SU-DHL-6 (cell line): ENCODE measurements at regions not wholly inside any gene's neighbourhood (a gene's known extent, or its start where the extent isn't known, plus 50 kb on each side); places are given as distances from the start of the nearest gene placed in this dataset.

ENCODE experiments used
- H2AFZ ChIP-seq: fragments of 200-600 bp; sonication (generic); 2 replicates; pipeline ENCODE4 v1.6.1; 2014; ENCODE audit warnings: low read depth, mild to moderate bottlenecking, moderate library complexity, mixed read lengths, antibody characterized with exemption, low read length; ENCODE audit not compliant: severe bottlenecking
- H3F3A ChIP-seq: fragments of 200-600 bp; shearing (Covaris generic); 2 replicates; pipeline ENCODE4 v1.6.0; 2016; ENCODE audit warnings: antibody characterized with exemption, mild to moderate bottlenecking; ENCODE audit not compliant: insufficient read depth
- H3K27ac ChIP-seq: fragments of 200-600 bp; sonication (generic); 2 replicates; pipeline ENCODE4 v1.5.1; 2016; ENCODE audit warnings: low read depth, mild to moderate bottlenecking, low read length, moderate library complexity, mixed read lengths
- H3K27me3 ChIP-seq: fragments of 200-600 bp; sonication (generic), shearing (Covaris generic); 2 replicates; pipeline ENCODE4 v1.6.0; 2014; ENCODE audit warnings: mild to moderate bottlenecking, low read length
- H3K36me3 ChIP-seq: fragments of 200-600 bp; sonication (generic); 2 replicates; pipeline ENCODE4 v1.6.1; 2014; ENCODE audit warnings: mild to moderate bottlenecking, low read length, mixed read lengths
- H3K4me2 ChIP-seq: fragments of 300-600, 200-600 bp; shearing (Covaris generic), sonication (generic); 2 replicates; pipeline ENCODE4 v1.6.0; 2014; ENCODE audit warnings: low read length, low read depth, mild to moderate bottlenecking; ENCODE audit not compliant: poor library complexity, severe bottlenecking
- H3K4me3 ChIP-seq: fragments of 200-600 bp; sonication (generic); 2 replicates; pipeline ENCODE4 v1.5.1; 2014; ENCODE audit warnings: antibody characterized with exemption, low read length, mild to moderate bottlenecking, mixed read lengths; ENCODE audit not compliant: insufficient read depth, poor library complexity, severe bottlenecking
- H3K79me2 ChIP-seq: fragments of 200-600 bp; sonication (generic); 2 replicates; pipeline ENCODE4 v1.6.1; 2014; ENCODE audit warnings: mild to moderate bottlenecking, low read length, moderate library complexity; ENCODE audit not compliant: insufficient read depth
- H3K9ac ChIP-seq: fragments of 200-600 bp; sonication (generic); 2 replicates; pipeline ENCODE4 v1.7.0; 2014; ENCODE audit warnings: mild to moderate bottlenecking, low read length
- H3K9me2 ChIP-seq: fragments of 200-600 bp; sonication (generic); replicated peaks from 2 replicates; pipeline ENCODE4 v1.6.1; 2014; ENCODE audit warnings: low read length; ENCODE audit not compliant: insufficient read depth
- H3K9me3 ChIP-seq: fragments of 200-600 bp; sonication (generic); 2 replicates; pipeline ENCODE4 v1.6.1; 2014; ENCODE audit warnings: low read length, mixed read lengths; ENCODE audit not compliant: insufficient read depth
- H4K20me1 ChIP-seq: fragments of 200-600 bp; sonication (generic); 2 replicates; pipeline ENCODE4 v1.6.1; 2014; ENCODE audit warnings: low read depth, mild to moderate bottlenecking, antibody characterized with exemption, low read length, moderate library complexity, mixed read lengths
- EZH2phosphoT487 ChIP-seq: fragments of 200-600 bp; sonication (generic), shearing (Covaris generic); conservative IDR thresholded peaks from 2 replicates; pipeline ENCODE4 v1.6.1; 2018; ENCODE audit warnings: mild to moderate bottlenecking, antibody characterized with exemption, low read length, moderate library complexity, mixed read lengths
- TF ChIP-seq, protein P1 (sequence below): fragments of 200-600 bp; sonication (generic); IDR thresholded peaks from one replicate; pipeline ENCODE4 v1.5.1; 2017; ENCODE audit warnings: antibody characterized with exemption, mild to moderate bottlenecking, low read length, moderate library complexity; ENCODE audit not compliant: insufficient read depth, poor library complexity, severe bottlenecking

DNA sequence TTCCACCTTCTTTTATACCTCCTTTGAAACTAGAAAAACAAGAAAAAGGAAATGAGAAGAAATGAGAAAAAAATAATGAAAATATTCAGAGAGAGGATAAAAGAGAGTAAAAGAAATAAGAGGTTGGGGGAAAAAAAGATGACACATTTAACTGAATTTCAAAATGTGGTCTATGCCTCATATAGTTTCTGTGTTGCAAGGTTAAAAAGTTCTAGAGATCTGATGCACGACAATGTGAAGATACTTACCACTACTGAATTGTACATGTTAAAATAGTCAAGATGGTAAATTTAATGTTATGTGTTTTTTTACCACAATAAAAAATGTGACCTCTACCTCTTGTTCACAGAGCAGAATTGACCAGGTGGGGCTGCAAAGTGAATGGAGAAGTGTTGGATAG lies 314.8 kb upstream of the OR4E1 start:
- no peak overlapping the region for H3K9ac ChIP-seq
- H3K4me2 ChIP-seq: no peak overlapping the region
- no peak overlapping the region for H3K27ac ChIP-seq
- no peaks in the 10 kb centered on the region for H3K9me2 ChIP-seq
- no peaks in the 10 kb centered on the region for H3F3A ChIP-seq
- H2AFZ ChIP-seq: no peak overlapping the region
- H3K27me3 ChIP-seq: no peaks in the 10 kb centered on the region
- H3K4me3 ChIP-seq: no peak overlapping the region
- H4K20me1 ChIP-seq: no peaks in the 10 kb centered on the region
- H3K36me3 ChIP-seq: no peaks in the 10 kb centered on the region
- TF ChIP-seq, protein P1, sequence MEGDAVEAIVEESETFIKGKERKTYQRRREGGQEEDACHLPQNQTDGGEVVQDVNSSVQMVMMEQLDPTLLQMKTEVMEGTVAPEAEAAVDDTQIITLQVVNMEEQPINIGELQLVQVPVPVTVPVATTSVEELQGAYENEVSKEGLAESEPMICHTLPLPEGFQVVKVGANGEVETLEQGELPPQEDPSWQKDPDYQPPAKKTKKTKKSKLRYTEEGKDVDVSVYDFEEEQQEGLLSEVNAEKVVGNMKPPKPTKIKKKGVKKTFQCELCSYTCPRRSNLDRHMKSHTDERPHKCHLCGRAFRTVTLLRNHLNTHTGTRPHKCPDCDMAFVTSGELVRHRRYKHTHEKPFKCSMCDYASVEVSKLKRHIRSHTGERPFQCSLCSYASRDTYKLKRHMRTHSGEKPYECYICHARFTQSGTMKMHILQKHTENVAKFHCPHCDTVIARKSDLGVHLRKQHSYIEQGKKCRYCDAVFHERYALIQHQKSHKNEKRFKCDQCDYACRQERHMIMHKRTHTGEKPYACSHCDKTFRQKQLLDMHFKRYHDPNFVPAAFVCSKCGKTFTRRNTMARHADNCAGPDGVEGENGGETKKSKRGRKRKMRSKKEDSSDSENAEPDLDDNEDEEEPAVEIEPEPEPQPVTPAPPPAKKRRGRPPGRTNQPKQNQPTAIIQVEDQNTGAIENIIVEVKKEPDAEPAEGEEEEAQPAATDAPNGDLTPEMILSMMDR: no peak
- TF ChIP-seq EZH2phosphoT487: no peak
- H3K79me2 ChIP-seq: no peaks in the 10 kb centered on the region
- no peaks in the 10 kb centered on the region for H3K9me3 ChIP-seq

DNA sequence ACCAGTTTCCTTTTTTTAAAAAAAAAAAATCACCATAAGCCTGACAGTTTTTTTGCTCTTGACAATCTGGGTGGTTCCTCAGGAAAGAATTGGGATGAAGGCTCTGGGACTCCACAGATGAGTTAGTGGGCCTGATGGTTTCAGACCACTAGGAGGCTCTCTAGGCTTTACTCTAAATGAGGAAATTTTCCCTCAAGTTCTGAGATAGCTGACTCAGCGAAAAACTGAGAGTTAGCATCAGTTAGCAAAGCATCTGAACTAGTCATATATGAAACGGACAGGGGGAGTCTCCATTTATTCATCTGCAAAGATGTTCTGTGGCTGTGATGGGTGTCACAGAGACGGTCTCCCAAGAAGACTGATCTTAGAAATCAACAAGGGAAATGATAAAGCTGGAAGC lies 314.3 kb upstream of the OR4E1 start:
- no peaks in the 10 kb centered on the region for H3K36me3 ChIP-seq
- no peaks in the 10 kb centered on the region for H3K27me3 ChIP-seq
- H3K27ac ChIP-seq: no peak overlapping the region
- H3K9me2 ChIP-seq: no peaks in the 10 kb centered on the region
- no peaks in the 10 kb centered on the region for H3K79me2 ChIP-seq
- no peaks in the 10 kb centered on the region for H4K20me1 ChIP-seq
- H3K4me2 ChIP-seq: no peak overlapping the region
- no peak overlapping the region for H3K9ac ChIP-seq
- no peaks in the 10 kb centered on the region for H3F3A ChIP-seq
- H2AFZ ChIP-seq: no peak overlapping the region
- no peaks in the 10 kb centered on the region for H3K9me3 ChIP-seq
- no peak overlapping the region for H3K4me3 ChIP-seq
- no peak for TF ChIP-seq EZH2phosphoT487
- TF ChIP-seq, protein P1: peak; percentile 29

GRCh38 chr14:21985081-21985480 lies 311.5 kb upstream of the OR4E1 start:
- Histone ChIP-seq H3K4me3 (no peak overlapping the region), H3K36me3 (no peaks in the 10 kb centered on the region), H3K9me3 (no peaks in the 10 kb centered on the region), H3K9ac (no peak overlapping the region), H3K27ac (no peak overlapping the region), H3K9me2 (no peaks in the 10 kb centered on the region), H3K79me2 (no peaks in the 10 kb centered on the region), H2AFZ (no peak overlapping the region), H3K4me2 (no peak overlapping the region), H3F3A (no peaks in the 10 kb centered on the region), H3K27me3 (no peaks in the 10 kb centered on the region), H4K20me1 (no peaks in the 10 kb centered on the region)
- TF ChIP-seq EZH2phosphoT487: no peak
- TF ChIP-seq, protein P1: no peak

- no peak for TF ChIP-seq EZH2phosphoT487
- TF ChIP-seq, protein P1: no peak
- no peak overlapping the region for H2AFZ ChIP-seq
- H3K4me2 ChIP-seq: no peak overlapping the region
- no peak overlapping the region for H3K9ac ChIP-seq
- H3K9me3 ChIP-seq: no peaks in the 10 kb centered on the region
- H3K36me3 ChIP-seq: no peaks in the 10 kb centered on the region
- H3K79me2 ChIP-seq: no peaks in the 10 kb centered on the region
- no peaks in the 10 kb centered on the region for H3K27me3 ChIP-seq
- H3K9me2 ChIP-seq: no peaks in the 10 kb centered on the region
- H3K4me3 ChIP-seq: no peak overlapping the region
- no peak overlapping the region for H3K27ac ChIP-seq
- no peaks in the 10 kb centered on the region for H3F3A ChIP-seq
- H4K20me1 ChIP-seq: no peaks in the 10 kb centered on the region
Observed at GRCh38 chr14:21978999-21979314, 305.3 kb upstream of the OR4E1 start.
